GM12873 (cell line): ENCODE measurements at regions not wholly inside any gene's neighbourhood (a gene's known extent, or its start where the extent isn't known, plus 50 kb on each side); places are given as distances from the start of the nearest gene placed in this dataset.

ENCODE experiments used
- TF ChIP-seq, protein P1 (sequence below): IDR thresholded peaks from 2 replicates; pipeline ENCODE4 v1.5.1; 2012; ENCODE audit warnings: low read depth, mild to moderate bottlenecking, moderate library complexity, low read length, control low read depth; ENCODE audit not compliant: insufficient read depth; ENCODE audit errors: missing control alignments

DNA sequence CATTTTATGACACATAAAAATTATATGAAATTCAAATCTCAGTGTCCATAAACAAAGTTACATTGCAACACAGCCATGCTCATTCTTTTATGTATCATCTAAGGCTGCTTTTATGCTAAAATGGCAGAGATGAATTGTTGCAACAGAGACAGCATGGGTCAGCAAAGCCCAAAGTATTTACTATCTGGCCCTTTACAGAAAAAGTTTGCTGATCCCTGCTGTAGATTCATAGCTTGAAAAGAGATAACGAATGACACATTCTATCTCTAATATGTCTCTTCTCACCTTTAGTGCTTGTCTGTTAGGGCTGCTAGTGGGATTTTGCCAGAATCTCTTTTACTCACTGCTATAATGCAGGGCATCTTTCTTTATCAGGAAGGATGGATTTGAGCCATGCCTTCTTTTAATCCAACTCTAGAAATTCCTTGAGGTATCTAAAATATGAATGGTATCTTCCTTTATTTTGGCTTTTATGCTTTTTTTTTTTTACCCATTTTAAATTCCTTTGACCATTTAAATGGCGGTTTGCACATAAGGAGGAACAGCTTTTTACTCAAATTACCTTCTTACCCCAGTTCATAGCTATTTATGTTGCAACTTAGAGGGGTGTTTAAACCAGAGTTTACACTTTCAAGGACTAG is 598.2 kb downstream of the PLPP3 start:
- TF ChIP-seq, protein P1, sequence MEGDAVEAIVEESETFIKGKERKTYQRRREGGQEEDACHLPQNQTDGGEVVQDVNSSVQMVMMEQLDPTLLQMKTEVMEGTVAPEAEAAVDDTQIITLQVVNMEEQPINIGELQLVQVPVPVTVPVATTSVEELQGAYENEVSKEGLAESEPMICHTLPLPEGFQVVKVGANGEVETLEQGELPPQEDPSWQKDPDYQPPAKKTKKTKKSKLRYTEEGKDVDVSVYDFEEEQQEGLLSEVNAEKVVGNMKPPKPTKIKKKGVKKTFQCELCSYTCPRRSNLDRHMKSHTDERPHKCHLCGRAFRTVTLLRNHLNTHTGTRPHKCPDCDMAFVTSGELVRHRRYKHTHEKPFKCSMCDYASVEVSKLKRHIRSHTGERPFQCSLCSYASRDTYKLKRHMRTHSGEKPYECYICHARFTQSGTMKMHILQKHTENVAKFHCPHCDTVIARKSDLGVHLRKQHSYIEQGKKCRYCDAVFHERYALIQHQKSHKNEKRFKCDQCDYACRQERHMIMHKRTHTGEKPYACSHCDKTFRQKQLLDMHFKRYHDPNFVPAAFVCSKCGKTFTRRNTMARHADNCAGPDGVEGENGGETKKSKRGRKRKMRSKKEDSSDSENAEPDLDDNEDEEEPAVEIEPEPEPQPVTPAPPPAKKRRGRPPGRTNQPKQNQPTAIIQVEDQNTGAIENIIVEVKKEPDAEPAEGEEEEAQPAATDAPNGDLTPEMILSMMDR: no peak

DNA sequence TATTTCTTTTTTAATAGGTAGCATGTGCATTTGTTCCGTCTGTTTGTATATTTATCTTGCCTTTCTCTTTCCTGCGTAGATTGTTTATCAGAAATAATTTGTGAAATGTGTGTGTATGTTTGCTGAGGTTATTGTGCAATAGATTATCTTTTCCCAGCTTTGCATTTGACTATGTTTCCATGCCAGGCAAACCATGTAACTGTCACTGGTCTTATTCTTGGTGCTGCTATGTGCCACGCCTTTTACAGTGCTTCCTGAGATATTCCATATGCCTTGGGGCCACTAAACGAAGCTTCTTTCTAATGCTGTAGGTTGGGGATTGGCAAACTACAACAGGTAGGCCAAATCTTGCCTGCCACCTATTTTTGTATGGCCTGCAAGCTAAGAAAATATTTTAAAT is 598.8 kb downstream of the PLPP3 start:
- TF ChIP-seq, protein P1: no peak

DNA sequence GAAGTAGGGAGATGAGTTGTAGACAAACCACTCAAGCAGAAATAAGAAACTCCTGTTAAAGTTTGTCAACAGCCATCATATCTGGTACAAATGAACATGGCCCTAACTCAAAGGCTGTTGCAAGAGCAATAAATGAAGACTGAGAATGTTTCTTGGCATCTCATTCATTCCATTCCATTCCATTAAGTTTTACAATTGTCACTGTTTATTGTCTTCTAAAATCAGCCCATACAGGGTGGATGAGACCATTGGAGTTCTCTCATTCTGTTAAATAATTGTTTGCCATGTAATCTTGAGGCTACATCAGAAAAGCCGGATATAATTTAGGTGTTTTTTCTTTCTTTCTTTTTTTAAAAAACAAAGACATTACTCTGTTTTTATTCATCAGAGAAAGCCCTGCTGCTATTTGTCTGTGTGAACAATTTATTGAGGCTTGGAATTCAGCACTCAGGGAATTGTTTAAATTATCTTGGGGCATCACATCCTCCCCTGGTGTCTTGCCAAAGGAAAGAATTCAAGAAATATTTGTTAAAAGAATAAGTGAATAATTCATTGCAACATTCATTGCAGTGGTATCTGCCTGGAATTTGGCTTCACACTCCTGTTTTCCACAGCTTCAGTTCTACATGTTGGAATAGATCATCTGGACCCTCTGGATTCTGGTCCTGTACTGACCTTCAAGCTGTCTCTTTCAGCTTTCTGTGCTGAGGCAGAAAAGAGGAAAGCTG is 604.5 kb downstream of the PLPP3 start:
- TF ChIP-seq, protein P1: no peak

DNA sequence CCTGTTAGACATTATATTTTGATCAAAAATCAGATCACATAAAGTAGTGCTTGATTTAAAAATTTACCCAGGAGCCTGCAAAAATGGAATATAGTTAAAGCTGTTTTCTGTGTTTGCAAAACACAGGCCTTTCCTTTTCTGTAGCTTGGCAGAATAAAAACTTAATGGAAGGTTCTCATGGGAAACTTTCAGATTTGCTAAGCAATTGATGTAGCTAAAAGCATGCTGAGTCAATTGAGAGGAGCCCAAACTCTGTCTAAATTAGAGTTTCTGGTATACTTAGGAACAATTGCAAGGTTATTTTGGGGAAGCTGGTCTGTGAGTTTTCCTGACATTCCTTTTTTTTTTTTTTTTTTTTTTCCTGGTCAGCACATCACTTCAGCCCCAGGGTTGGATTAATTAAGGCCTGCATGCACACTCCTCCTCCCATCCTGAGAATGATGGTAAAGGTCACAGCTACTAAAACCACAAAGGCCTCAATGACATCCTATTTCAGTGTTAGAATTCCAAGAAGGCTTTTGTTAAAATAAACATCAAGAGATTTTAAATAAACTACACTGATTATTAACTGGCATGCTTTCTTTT is 608.7 kb downstream of the PLPP3 start:
- TF ChIP-seq, protein P1: no peak

GRCh38 chr1:55969322-55969721 is 610.0 kb downstream of the PLPP3 start:
- TF ChIP-seq, protein P1: no peak

GRCh38 chr1:55968661-55969060 is 610.7 kb downstream of the PLPP3 start:
- TF ChIP-seq, protein P1: no peak

DNA sequence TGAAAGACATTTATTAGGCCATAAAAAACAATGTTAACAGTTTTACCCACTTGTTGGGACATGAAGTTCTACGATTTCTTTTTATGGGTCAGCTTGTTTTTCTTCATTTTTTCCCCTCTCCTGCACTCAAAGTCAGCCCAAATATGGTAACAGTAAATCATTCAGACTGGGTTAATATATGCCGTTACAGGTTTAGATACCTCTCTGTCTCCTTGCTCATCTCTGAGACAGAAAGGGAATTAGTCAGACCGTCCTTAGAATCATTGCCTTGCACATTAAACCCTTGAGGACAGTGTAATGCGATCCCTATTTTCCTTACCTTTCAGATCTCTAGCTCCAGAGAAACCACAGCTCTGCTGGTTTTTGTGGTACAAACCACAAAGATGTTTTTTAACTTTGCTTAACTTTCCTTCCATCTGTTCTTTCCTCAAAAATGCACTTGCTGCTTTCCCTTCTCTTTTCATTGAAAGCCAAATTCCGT is 613.3 kb downstream of the PLPP3 start:
- TF ChIP-seq, protein P1: no peak
